HG03139 (cell line): ENCODE measurements at regions not wholly inside any gene's neighbourhood (a gene's known extent, or its start where the extent isn't known, plus 50 kb on each side); places are given as distances from the start of the nearest gene placed in this dataset.

Source experiments
- ATAC-seq: cut with Tn5 transposase; IDR thresholded peaks from one replicate; pipeline ENCODE4 v1.9.1; 2021; ENCODE audit not compliant: unreplicated experiment

DNA sequence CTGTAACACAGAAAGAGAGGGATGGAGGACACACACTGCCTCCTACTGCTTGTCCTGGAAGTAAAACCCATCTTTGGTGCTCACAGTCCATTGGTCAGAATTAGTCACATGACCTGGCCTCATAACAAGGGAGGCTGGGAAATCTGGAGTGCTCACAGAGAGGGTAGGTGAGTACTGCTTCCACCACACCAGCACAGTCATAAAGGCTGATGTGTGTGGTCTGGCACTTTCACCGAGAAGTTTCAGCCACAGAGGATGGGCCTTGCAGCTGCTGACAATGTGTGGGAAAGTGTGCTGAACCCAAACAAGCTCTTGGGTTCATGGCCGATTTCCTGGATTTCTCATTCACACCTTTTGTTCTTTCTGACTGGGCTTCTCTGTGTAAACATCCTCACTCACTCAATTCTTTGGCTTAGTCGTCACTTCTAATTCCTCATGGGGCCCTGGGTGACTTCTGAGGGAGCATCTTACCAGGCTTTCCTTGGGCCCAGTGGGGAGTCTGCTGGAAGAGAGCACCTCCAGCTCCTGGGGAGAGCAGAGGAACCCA is 100.7 kb downstream of the ASB7 start:
- ATAC-seq = peak; percentile 100

DNA sequence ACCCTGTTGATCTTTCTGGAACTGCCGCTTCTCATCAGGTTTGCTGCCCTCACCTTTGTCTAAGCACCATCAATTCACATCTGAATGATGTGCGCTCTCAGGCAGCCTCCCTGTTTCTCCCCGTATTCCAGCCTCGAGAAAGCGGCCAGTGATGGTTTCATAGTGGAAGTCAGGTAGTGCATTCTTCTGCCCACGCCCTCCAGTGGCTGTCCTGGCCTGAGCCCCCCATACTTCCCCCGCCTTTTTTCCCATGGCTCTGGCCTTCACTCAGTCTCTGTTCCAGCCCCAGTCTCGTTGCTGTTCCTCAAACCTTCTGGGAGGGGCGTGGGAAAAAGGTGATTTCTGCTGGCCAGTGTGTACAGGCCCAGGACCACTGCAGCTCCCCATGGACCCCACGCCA is 101.3 kb downstream of the ASB7 start:
- ATAC-seq = no peak

DNA sequence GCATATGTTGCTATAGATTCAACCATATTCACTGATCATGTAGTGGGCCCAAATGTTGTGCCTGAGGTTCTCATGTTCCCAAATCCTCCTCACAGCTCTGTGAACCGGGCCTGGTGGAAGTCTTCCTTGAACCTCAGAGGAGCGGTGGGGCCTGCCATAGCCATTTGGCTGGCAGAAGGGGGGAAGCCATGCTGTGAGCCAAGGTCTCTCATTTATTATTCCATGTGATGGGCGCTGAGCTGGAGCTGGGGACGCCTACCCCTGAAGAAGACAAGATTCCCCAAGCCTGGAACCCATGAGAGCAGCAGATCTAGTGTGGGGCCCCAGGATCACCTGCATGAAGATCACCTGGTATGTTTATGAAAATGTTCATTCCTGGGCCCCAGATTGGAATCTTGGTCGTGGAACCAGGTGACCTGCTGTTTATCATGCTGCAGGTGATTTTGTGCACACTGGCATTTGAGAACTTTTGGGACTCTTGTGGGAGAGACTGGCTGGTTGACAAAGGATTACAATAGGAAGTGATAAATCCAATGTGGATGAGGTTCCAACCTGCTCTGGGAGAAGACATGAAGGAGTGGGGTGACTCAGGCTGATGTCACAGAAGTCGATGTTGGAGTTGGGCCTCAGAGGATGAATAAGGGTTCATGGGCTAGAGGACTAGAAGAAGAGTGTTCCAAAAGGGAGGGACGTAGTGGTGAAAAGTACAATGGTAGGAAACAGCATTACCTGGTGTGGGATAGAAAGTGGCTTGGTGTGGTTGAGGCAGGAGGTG is 102.1 kb downstream of the ASB7 start:
- ATAC-seq = no peak

DNA sequence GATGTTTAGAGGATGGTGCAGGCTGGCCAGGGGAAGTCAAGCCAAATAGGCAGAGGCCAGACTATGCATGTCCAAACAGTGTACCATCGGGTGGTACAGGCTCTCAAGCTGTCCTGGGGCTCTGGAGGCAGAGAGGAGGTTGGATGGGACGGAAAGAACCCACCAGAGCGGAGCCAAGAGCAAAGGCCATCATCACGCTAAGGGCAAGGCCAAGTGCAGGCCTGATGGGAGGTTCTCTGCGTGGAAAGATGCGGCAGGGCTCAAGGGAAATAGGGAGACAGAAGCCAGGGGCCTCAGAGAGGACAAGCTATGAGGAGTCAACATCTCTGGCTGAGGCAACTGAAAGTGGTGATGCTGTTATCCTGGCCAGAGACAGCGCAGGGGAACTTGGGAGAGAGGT is 102.7 kb downstream of the ASB7 start:
- ATAC-seq = no peak

DNA sequence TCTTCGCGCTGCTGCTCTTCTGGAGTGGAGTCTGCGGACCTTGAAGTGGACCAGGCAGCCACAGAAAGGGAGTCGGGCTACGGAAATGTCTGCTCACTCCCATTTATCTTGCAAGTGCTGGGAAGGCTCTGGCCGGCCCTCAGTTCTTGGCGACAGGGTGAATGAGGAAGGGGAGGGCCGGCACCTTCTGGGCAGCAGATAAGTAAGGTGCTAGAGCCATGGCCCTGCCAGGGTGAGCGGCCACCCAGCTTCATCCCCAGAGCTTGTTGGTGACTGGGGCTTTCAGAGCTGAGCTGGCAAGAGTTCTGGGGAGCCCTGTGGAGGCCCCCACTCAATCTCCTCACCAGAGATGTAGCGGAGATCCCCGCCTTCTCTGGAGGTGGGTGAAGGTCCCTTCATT is 103.5 kb downstream of the ASB7 start:
- no peak for ATAC-seq

DNA sequence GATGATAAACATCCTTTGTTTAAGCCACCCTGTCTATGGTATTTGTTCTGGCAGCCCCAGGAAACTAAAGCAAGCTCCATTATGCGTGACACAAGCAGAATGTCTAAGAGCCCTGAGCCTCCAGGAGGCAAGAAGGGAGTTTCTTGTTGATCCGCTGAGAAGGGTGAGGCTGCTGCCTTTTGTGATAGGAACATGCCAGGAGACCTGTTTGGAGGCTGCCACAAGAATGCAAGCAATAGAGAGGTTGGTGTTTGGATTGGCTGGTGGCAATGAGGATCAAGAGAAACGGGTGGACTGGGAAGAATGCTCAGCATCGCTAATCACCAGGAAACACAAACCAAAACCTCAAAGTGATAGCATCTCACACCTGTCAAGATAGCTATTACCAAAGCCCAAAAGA is 104.8 kb downstream of the ASB7 start:
- ATAC-seq = no peak

DNA sequence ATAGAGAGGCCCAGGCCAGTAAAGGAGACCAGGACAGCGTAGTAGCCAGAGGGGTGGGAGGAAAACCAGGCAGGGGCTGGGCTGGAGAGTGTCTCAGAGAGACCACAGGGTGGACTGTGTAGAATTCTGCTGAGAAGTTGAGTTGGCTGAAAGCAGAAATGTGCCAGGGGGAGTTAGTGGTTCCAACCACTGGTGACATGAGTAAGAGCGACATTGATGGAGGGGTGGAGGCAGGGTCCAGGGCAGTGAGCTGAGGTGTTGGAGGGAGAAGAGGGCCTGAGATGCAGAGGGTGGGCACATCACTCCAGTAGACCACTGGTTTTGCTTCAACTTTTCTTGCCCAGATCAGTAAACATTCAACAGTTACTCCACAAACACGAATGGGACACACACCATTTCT is 106.5 kb downstream of the ASB7 start:
- no peak for ATAC-seq

DNA sequence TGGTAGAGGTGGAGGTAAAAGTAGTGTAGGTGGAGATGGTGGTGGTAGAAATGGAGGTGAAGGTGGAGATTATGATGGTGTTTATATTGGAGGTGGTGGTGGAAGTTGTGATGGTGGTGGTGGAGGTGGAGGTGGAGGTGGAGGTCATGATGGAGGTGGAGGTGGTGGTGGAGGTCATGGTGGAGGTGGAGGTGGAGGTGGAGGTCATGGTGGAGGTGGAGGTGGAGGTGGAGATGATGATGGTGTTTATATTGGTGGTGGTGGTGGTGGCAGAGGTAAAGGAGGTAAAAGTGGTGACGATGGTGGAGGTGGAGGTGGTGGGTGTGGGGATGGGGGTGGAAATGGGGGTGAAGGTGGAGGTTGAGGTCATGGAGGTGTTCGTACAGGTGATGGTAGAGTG is 107.8 kb downstream of the ASB7 start:
- ATAC-seq = no peak

DNA sequence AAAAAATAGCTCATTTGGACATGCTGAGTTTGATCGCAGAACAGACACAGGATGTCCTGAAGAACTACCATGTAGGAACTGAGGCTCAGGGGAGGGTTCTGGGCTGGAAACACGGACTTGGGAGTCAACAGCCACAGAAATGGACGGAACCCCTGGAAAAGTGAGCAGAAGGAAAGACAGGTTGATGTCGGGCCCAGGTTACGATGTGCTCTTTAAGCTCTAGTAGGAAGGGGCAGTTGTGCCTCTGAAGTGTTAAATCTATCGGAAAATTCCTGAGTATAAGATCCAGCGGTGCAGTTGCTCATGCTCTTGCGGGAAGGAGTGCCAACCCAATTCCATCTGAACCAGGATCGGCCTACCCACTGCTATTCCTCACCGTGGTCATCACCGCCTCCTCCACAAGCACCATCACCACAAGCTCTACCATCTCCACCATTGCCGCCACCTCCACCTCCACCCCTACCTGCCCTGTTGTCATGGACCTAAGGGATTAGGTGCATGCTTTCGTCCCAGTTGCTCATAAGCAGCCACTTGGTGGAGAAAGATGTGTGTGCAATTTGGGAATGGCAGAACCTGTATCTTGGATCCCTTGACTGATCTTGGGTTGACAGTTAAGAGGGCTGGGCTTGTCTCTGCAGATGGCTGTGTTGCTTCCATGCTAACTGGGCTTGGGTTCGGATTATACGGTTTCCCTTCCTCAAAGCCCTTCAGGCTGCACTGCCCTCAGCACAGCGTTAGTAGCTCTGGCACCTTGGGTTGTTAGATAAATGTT is 108.5 kb downstream of the ASB7 start:
- ATAC-seq = no peak

DNA sequence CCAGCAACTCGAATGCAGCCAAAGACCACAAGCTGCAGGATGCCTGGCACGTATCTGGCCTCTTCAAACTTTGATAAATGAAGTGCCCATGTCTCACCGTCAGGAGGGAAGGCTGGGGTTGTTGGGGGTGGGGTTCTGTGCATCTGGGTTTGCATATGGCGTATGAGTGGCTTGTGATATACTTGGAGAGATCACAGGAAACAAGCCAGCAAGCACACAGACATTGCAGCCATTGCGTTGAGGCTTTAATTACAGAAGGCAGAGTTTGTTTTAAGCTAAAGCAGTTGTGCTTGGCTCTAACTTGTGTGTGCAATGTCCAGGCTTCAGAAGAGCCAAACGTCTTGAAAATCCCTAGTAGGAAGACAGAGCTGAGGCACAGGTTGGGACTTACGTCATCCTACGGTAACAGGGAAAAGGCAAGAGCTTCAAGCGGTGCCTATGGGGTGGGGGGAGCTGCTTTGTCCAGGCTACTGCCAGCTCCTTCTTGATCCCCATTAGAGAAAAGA is 109.2 kb downstream of the ASB7 start:
- ATAC-seq = no peak

DNA sequence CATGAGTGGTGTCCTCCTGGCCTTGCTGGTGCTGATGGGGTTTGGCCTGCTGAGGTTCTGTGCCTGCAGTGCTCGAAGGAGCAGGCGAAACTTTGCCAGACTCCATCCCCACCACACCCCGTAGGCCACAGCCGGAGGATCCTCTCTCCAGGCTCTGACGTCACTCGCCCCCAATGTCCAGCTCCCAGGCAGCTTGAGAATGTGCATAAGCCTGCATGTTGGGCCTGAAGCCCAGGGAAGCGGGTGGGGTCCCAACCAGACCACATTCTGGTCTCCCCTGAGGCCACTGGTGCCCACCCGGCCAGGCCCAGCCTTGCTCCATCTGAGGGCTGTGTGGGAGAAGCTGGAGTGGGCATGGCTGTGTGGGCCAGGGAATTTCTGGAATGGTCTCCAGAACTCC is 109.8 kb downstream of the ASB7 start:
- ATAC-seq = no peak

DNA sequence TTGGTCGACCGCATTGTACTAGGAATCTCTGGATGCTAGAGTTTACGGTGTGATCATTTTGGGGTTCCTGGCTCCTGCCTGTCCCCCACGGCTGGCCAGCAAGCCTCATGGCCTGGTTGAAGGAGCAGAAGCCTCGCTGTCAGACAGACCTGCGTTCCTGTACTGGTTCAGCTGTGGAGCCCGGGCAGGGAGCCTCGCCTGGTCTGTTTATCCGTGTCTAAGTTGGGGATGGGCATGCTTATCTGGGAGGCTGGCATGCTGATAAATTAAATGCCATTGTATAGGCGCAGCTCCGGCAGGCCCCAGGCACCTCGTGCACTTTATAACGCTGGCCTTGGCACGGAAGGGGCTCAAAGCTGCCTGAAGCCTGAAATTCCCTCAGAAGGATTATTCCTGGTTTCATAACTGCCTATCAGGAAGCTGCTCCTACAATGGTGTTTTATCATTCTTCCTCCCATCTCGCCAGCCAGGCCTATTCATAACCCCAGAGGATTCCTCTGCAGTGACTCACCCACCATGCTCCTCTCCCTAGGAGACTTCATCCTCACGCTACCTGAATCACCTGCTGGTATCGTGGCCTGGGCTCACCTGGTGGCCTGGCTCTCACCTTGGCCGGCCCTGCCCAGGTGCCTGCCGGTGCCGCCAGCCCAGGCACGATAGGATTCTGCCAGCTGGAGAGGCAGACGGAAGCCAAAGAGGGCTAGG is 110.9 kb downstream of the ASB7 start:
- no peak for ATAC-seq

DNA sequence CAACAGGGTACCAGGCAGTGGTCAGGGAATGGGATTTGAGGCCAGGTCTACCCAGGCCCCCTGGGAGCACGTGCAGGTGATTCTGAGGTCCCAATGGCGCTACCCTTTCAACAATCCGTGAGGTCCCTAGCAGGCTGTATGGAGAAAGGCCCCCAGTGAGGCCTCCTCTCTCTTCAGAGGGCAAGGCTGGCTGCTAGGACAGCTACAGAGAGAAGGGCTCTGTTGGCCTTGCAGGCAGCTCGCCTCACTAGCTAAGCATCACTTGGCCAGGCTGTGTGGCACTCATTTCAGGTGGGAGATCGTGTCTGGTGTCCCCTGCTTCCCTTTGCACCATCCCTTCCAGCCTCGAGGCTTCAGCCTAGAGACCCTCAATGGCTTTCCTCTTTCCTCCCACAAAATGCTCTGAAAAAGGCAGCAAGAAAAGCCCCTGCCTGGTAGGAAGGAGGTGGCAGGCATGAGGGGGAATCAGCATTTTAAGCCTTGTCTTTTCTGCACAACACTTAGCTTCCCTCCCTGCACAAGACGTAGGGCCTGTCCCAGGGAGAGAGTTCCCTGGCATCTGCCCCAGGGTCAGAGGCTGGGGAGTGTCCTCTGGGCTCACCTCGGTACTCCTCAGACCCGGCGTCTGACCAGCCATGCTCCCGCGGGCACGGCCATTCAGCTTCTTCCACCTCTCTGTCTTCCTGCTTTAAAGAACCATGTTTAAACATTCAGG is 111.8 kb downstream of the ASB7 start:
- ATAC-seq = no peak

DNA sequence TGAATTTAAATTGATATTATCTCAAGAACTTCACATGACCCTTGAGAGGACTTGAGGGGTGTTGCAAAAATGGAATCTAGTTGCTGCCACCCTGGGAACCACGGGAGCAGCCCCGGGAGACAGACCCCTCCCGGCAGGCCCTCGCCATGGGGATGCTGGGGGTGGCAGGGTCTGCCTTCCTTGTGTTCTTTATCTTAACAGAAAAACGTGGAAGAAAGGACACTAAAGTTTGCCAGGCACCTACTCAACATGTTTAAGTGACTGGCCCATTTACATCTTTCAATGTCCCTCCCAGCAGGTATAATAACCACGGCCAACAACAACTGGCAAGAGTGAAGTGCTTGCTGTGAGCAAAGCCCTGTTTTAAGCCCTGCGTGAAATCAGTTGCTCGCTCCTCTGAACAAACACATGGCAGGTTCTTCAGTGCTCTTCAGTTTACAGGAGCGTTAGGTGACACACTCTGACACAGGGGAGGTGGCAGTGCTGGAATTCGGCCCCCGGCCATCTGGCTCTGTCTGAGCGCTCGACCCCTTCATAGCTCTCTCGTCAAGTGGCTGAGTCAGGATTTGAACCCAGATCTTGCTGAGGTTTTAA is 112.5 kb downstream of the ASB7 start:
- ATAC-seq = no peak

DNA sequence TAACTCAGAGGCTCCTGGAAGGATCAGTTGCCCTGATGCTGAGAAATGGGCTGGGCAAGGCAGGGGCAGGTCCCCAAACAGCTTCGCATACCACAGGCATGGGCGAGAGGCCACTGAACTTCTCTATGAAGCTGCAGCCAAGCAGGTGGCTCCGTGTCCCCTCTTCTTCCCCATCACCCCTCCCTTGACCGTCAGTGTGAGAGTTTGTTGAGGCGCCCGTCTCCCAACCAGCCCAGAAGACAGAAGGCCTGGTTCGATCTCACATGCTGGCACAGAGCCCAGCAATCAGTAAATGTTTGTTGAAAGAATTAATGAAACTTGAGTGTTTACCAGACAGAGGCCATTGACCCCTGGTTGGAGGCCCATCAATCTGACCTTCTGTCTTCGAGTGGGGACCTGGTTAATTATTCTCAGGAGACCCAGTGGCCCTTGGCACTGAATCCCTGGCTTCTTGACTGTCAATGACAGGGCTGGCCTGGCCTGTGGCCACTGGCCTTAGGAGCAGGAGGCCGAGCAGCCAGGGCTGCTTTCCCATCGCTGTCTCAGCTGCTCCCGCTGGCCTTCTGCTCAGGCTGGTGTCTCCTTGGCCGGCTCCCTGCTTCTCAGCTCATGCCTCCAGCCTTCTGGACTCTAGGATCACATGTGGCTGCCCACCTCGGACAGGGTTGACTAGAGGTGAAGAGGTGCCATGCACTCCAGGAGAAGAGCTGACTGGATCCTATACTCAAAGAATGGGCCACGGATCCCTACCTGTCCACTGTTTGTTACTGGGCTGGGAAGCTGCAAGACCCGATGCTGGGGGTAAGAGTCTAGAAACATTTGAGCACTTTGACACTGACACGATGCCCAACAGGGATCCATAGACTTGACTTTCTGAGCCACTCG is 113.4 kb downstream of the ASB7 start:
- ATAC-seq = no peak

DNA sequence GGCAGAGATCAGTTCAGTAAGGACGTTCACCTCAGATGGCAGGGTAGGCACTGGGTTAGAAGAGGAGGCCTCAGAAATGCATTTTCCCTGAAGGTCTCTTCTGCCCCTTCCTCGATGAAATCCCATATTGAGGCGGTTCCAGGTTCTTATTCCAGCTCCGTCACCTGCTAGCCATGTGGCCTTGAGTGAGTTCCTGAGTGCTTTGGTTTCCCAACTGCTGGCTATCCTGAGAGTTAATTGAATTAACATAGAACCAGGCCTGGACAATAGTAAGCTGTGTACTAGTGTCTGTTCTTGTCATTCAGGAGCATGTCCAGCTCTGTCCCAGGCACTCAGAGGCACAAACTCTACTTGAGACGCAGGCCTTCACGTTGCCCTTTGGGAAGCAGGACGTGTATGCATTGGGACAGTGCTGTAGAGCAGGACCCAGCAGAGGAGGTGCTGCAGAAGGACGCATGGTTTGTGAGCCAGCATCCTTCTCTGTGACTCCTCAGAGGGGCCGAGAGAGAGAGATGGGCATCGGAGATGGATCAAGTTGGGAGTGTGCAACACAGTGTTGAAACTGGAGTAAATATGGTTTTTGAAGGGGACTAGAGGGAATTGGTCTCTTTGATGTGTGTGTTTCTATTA is 114.2 kb downstream of the ASB7 start:
- ATAC-seq = no peak

DNA sequence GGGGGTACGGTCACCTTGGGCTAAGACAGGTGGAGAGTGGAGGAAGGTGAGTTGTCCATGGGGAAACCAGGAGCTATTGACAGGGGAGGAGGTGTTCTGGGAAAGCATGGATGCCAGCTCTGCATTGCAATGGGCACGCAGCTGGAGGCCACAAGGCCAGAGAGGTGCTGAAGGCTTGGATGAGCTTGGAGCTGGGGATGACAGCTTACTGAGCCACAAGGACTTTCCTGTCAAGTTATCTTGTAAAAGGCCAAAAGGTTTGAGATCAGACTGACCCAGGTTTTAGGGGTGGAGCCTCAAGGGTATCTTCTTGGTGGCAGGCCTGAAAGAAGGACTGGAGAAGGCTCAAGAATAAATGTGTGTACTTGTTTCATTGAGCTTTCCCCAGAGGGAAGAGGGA is 115.2 kb downstream of the ASB7 start:
- no peak for ATAC-seq

DNA sequence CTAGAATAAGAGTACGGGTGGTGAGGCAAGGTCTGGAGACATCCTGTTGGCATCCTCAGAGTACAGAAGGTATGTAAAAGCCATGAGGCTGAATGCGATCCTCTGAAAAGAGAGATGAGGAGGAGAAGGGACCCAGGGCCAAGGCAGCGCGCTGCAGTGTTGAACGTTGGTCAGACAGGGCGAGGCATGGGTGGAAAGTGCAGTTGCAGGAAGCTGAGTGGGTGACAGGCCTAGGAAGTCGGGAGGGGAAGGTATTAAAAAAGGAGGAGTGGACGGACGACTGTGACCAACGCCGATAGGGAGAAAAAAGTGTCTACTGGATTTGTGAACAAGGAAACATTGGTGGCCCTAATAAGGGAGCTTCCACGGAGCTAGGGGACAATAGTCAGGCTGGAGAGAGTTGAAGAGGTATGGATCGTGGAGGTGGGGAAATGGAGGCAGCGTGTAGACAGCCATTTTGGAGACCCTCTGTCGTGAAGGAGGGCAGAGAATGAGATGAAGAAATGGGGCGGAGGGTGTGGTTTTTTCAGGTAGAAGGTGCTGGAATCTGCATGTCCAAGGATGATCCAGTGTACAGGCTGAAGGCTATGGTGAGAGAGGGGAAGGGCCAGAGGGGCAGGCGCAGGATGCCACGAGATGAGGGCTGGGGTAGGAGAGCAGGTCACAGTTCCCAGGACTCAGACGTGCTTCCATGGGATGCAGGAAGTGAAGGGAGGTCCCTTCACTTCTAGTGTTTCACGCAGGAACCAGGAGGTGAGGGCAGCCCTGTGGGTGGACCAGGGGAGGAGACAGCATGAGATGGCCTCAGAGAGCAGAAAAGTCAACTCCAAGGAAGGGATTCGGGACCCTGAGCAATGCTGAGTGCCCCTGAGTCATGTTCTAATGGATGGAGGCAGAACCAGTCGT is 115.9 kb downstream of the ASB7 start:
- no peak for ATAC-seq
